ENCODE measurements at regions not wholly inside any gene's neighbourhood (a gene's known extent, or its start where the extent isn't known, plus 50 kb on each side); places are given as distances from the start of the nearest gene placed in this dataset.

- TF ChIP-seq CTCF (IDR thresholded peaks at IDR 0.05; ENCODE audit: borderline replicate concordance, extremely low read depth, low read length, poor library complexity, severe bottlenecking) (no peak), EZH2 (IDR thresholded peaks at IDR 0.05; ENCODE audit: borderline replicate concordance, low read depth, low read length, severe bottlenecking) (no peak)
Measured at GRCh38 chr15:100806157-100806556, 73.5 kb upstream of the ALDH1A3 start.
